ENCODE measurements at regions not wholly inside any gene's neighbourhood (a gene's known extent, or its start where the extent isn't known, plus 50 kb on each side); places are given as distances from the start of the nearest gene placed in this dataset.

DNA sequence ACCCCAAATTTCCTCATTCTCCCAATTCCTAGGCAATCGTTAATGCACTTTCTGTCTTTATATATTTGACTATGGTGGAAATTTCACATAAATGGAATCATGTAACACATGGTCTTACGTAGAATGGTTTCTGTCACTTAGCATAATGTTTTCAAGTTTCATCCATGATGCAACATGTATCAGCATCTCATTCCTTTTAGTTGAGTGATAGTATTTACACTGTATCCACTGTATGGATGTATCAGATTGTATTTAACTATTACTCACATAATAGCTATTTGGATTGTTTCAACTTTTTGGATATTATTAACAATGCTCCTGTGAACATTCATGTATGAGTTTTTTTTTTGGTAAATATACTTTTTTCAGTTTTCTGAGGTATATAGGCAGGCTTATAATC, 982.3 kb upstream of the DDX18 start:
- Histone ChIP-seq H3K9me3 (ENCODE audit: low read length) (no peaks in the 10 kb centered on the region), H3K27me3 (ENCODE audit: insufficient read depth, low read length) (no peaks in the 10 kb centered on the region), H3K79me2 (ENCODE audit: insufficient read depth, low read length) (no peaks in the 10 kb centered on the region), H3K36me3 (ENCODE audit: insufficient read depth, low read length) (no peaks in the 10 kb centered on the region), H3F3A (ENCODE audit: insufficient read depth, low read length) (no peaks in the 10 kb centered on the region), H3K4me1 (ENCODE audit: insufficient read depth, low read length, severe bottlenecking) (no peaks in the 10 kb centered on the region), H2AFZ (ENCODE audit: low read length) (no peak overlapping the region), H3K27ac (ENCODE audit: low read depth, low read length, poor library complexity, severe bottlenecking) (no peak overlapping the region), H3K4me3 (ENCODE audit: low read depth, low read length, poor library complexity, severe bottlenecking) (no peak overlapping the region), H3K9ac (ENCODE audit: low read length) (no peak overlapping the region), H3K9me2 (ENCODE audit: low read depth, low read length) (no peaks in the 10 kb centered on the region), H3K4me2 (ENCODE audit: low read length) (no peak overlapping the region), H4K20me1 (ENCODE audit: insufficient read depth, low read length) (no peaks in the 10 kb centered on the region)
- TF ChIP-seq EZH2 (IDR thresholded peaks at IDR 0.05; ENCODE audit: borderline replicate concordance, low read length) (no peak), CTCF (IDR thresholded peaks at IDR 0.05; ENCODE audit: low read length) (no peak)

- no peaks in the 10 kb centered on the region for H3K27me3 ChIP-seq (ENCODE audit: insufficient read depth, low read length)
- H3K9ac ChIP-seq (ENCODE audit: low read length): no peak overlapping the region
- no peaks in the 10 kb centered on the region for H3K4me1 ChIP-seq (ENCODE audit: insufficient read depth, low read length, severe bottlenecking)
- no peaks in the 10 kb centered on the region for H3F3A ChIP-seq (ENCODE audit: insufficient read depth, low read length)
- no peak overlapping the region for H2AFZ ChIP-seq (ENCODE audit: low read length)
- no peaks in the 10 kb centered on the region for H3K9me3 ChIP-seq (ENCODE audit: low read length)
- H3K27ac ChIP-seq (ENCODE audit: low read depth, low read length, poor library complexity, severe bottlenecking): no peak overlapping the region
- H3K36me3 ChIP-seq (ENCODE audit: insufficient read depth, low read length): no peaks in the 10 kb centered on the region
- TF ChIP-seq CTCF (IDR thresholded peaks at IDR 0.05; ENCODE audit: low read length): no peak
- TF ChIP-seq EZH2 (IDR thresholded peaks at IDR 0.05; ENCODE audit: borderline replicate concordance, low read length): no peak
- H4K20me1 ChIP-seq (ENCODE audit: insufficient read depth, low read length): no peaks in the 10 kb centered on the region
- H3K4me2 ChIP-seq (ENCODE audit: low read length): no peak overlapping the region
- H3K9me2 ChIP-seq (ENCODE audit: low read depth, low read length): no peaks in the 10 kb centered on the region
- H3K4me3 ChIP-seq (ENCODE audit: low read depth, low read length, poor library complexity, severe bottlenecking): no peak overlapping the region
- no peaks in the 10 kb centered on the region for H3K79me2 ChIP-seq (ENCODE audit: insufficient read depth, low read length)
Observed at GRCh38 chr2:116833052-116833451, 981.4 kb upstream of the DDX18 start.

- H3K9me2 ChIP-seq (ENCODE audit: low read depth, low read length): no peaks in the 10 kb centered on the region
- H3K36me3 ChIP-seq (ENCODE audit: insufficient read depth, low read length): no peaks in the 10 kb centered on the region
- no peak overlapping the region for H3K9ac ChIP-seq (ENCODE audit: low read length)
- no peaks in the 10 kb centered on the region for H3K4me1 ChIP-seq (ENCODE audit: insufficient read depth, low read length, severe bottlenecking)
- no peak overlapping the region for H3K4me3 ChIP-seq (ENCODE audit: low read depth, low read length, poor library complexity, severe bottlenecking)
- no peak overlapping the region for H3K4me2 ChIP-seq (ENCODE audit: low read length)
- H4K20me1 ChIP-seq (ENCODE audit: insufficient read depth, low read length): no peaks in the 10 kb centered on the region
- H3K27ac ChIP-seq (ENCODE audit: low read depth, low read length, poor library complexity, severe bottlenecking): no peak overlapping the region
- no peaks in the 10 kb centered on the region for H3F3A ChIP-seq (ENCODE audit: insufficient read depth, low read length)
- no peak overlapping the region for H2AFZ ChIP-seq (ENCODE audit: low read length)
- no peaks in the 10 kb centered on the region for H3K27me3 ChIP-seq (ENCODE audit: insufficient read depth, low read length)
- TF ChIP-seq EZH2 (IDR thresholded peaks at IDR 0.05; ENCODE audit: borderline replicate concordance, low read length): no peak
- no peak for TF ChIP-seq CTCF (IDR thresholded peaks at IDR 0.05; ENCODE audit: low read length)
- no peaks in the 10 kb centered on the region for H3K79me2 ChIP-seq (ENCODE audit: insufficient read depth, low read length)
- H3K9me3 ChIP-seq (ENCODE audit: low read length): no peaks in the 10 kb centered on the region
Observed at GRCh38 chr2:116842164-116842563, 972.3 kb upstream of the DDX18 start.
